ENCODE measurements at regions not wholly inside any gene's neighbourhood (a gene's known extent, or its start where the extent isn't known, plus 50 kb on each side); places are given as distances from the start of the nearest gene placed in this dataset.

GRCh38 chr10:71024490-71024889 lies 136.1 kb upstream of the PCBD1 start:
- TF ChIP-seq EZH2 (IDR thresholded peaks at IDR 0.05; ENCODE audit: borderline replicate concordance, insufficient read depth, low read depth, low read length, poor library complexity, severe bottlenecking) (no peak), CTCF (IDR thresholded peaks at IDR 0.05) (no peak)
